ENCODE measurements at regions not wholly inside any gene's neighbourhood (a gene's known extent, or its start where the extent isn't known, plus 50 kb on each side); places are given as distances from the start of the nearest gene placed in this dataset.

- in situ Hi-C loops (cut with HindIII; ENCODE audit: low sequenced_read_pairs), result no loop called here
- no peak for DNase-seq (ENCODE audit: low read depth, low spot score)
- no peak for TF ChIP-seq CTCF (IDR thresholded peaks at IDR 0.05; ENCODE audit: low read depth, low read length)
- no peak overlapping the region for H3K4me3 ChIP-seq (ENCODE audit: low read depth, low read length)
These were observed 52.5 kb upstream of the RPL34 start for GRCh38 chr4:108567831-108568230.

GRCh38 chr4:108561116-108561515, 59.3 kb upstream of the RPL34 start:
- in situ Hi-C loops (cut with HindIII; ENCODE audit: low sequenced_read_pairs), result no loop called here
- H3K4me3 ChIP-seq (ENCODE audit: low read depth, low read length), result no peak overlapping the region
- no peak for TF ChIP-seq CTCF (IDR thresholded peaks at IDR 0.05; ENCODE audit: low read depth, low read length)
- DNase-seq (ENCODE audit: low read depth, low spot score), result no peak

GRCh38 chr4:108560616-108561015, 59.8 kb upstream of the RPL34 start:
- in situ Hi-C loops (cut with HindIII; ENCODE audit: low sequenced_read_pairs), result no loop called here
- peak; percentile 22 for DNase-seq (ENCODE audit: low read depth, low spot score)
- H3K4me3 ChIP-seq (ENCODE audit: low read depth, low read length), result no peak overlapping the region
- TF ChIP-seq CTCF (IDR thresholded peaks at IDR 0.05; ENCODE audit: low read depth, low read length), result no peak

- no peak for TF ChIP-seq CTCF (IDR thresholded peaks at IDR 0.05; ENCODE audit: low read depth, low read length)
- in situ Hi-C loops (cut with HindIII; ENCODE audit: low sequenced_read_pairs), result no loop called here
- no peak for DNase-seq (ENCODE audit: low read depth, low spot score)
- H3K4me3 ChIP-seq (ENCODE audit: low read depth, low read length), result no peak overlapping the region
These were observed 60.5 kb upstream of the RPL34 start for GRCh38 chr4:108559911-108560310.

- TF ChIP-seq CTCF (IDR thresholded peaks at IDR 0.05; ENCODE audit: low read depth, low read length), result no peak
- no peak for DNase-seq (ENCODE audit: low read depth, low spot score)
- H3K4me3 ChIP-seq (ENCODE audit: low read depth, low read length), result no peak overlapping the region
- in situ Hi-C loops (cut with HindIII; ENCODE audit: low sequenced_read_pairs), result no loop called here
These were observed 61.1 kb upstream of the RPL34 start for GRCh38 chr4:108559068-108559793.

GRCh38 chr4:108556588-108557200, 63.7 kb upstream of the RPL34 start:
- no peak for TF ChIP-seq CTCF (IDR thresholded peaks at IDR 0.05; ENCODE audit: low read depth, low read length)
- in situ Hi-C loops (cut with HindIII; ENCODE audit: low sequenced_read_pairs), result no loop called here
- DNase-seq (ENCODE audit: low read depth, low spot score), result no peak
- no peak overlapping the region for H3K4me3 ChIP-seq (ENCODE audit: low read depth, low read length)
